WI38 (cell line): ENCODE measurements at regions not wholly inside any gene's neighbourhood (a gene's known extent, or its start where the extent isn't known, plus 50 kb on each side); places are given as distances from the start of the nearest gene placed in this dataset.

Experiments
- H3K4me3 ChIP-seq: 2 replicates; pipeline ENCODE4 v1.5.1; 2011; ENCODE audit warnings: low read depth, mild to moderate bottlenecking, control low read depth, low read length
- TF ChIP-seq, protein P1 (sequence below): IDR thresholded peaks from 2 replicates; pipeline ENCODE4 v1.5.1; 2012; ENCODE audit warnings: low read depth, mild to moderate bottlenecking, control low read depth, low read length

DNA sequence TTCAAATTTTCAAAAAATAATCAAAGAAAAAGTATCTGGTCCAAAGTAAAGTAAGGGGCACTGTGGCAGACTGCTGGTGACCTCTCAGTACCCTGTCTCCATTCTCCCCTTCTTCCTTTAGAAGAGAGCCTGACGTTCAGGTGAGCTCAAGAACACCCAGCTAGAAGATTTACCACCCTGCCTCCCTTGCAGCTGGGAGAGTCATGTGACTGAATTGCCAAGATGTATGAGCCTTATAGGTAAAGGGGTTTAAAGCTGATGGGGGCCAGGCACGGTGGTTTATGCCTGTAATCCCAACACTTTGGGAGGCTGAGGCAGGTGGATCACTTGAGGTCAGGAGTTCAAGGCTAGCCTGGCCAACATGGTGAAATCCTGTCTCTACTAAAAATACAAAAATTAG, 86.3 kb upstream of the NANOS1 start:
- TF ChIP-seq, protein P1, sequence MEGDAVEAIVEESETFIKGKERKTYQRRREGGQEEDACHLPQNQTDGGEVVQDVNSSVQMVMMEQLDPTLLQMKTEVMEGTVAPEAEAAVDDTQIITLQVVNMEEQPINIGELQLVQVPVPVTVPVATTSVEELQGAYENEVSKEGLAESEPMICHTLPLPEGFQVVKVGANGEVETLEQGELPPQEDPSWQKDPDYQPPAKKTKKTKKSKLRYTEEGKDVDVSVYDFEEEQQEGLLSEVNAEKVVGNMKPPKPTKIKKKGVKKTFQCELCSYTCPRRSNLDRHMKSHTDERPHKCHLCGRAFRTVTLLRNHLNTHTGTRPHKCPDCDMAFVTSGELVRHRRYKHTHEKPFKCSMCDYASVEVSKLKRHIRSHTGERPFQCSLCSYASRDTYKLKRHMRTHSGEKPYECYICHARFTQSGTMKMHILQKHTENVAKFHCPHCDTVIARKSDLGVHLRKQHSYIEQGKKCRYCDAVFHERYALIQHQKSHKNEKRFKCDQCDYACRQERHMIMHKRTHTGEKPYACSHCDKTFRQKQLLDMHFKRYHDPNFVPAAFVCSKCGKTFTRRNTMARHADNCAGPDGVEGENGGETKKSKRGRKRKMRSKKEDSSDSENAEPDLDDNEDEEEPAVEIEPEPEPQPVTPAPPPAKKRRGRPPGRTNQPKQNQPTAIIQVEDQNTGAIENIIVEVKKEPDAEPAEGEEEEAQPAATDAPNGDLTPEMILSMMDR = no peak

DNA sequence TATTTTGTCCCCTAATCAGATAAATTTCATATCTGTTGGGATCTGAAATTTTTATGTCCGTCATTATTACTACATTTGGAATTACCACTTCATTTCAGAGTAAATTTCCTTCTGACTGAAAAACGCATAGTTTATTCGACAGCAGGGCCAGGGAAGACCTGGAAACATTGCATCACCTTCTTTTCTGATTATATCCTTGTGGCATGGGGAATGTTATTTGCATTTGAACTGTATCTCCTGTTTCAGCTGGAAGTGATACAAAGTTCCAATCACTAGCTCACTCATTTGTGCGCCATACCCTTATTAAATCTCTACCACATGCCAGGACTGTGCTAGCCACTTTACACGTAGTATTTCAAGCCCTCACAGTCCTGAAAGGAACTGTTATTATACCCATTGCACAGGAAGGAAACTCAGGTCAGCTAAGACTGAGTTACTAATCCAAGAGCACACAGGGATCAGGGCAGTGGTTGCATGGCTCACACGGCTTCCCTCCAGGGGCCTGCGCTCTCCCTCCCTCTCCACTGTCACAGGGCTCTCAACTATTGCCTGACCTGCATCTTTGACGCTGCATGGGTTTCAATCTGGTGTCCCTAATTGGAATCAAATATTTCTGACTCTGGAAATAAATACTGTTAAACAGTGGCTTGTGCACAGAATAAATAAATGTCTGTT, 84.4 kb upstream of the NANOS1 start:
- TF ChIP-seq, protein P1 = no peak

More for the DNA sequence above, 86.3 kb upstream of the NANOS1 start:
- H3K4me3 ChIP-seq = no peak overlapping the region

DNA sequence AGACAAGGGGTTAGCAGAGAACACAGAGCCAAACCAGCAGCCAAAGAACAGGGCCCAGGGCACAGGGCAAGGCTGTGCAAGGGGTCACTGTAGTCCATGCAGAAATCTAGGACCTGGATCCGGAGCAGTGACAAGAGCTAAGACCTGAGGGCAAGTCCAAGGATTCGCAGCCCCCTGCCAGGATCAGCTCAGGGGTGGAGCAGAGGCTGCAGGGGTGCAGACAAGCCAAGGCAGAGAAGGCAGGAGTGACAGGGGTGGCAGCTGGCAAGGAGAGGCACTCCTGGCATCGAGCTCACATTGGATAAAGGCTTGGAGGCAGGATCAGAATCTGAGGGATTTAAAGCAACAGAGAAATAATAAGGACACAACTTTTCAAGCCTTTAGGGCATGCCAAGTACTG, 80.7 kb upstream of the NANOS1 start:
- TF ChIP-seq, protein P1 = no peak
- H3K4me3 ChIP-seq = no peak overlapping the region

More for the DNA sequence above, 84.4 kb upstream of the NANOS1 start:
- H3K4me3 ChIP-seq = no peak overlapping the region

DNA sequence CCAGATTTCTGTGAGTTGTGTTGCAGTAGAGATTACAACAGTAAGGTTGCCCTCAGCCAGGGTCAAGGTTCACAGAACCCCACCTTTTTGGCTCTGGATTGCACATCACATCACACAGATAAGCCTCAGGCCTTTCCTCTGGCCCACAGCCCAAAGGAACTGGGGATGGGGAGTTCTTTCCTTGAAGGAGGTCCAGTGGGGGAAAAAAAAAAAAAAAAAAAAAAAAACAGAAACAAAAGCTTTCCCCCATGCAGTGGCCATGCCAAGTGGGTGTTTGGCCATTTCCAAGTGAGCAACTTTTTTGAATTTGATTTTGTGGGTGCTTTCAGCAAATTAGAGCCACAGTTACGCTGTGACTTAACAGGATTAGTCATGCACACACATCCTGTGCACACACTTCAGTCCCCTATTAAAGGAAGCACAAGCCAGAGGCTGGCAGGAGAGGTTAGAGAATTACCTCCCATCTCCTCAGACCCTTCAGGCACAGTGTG, 79.3 kb upstream of the NANOS1 start:
- TF ChIP-seq, protein P1 = no peak
- no peak overlapping the region for H3K4me3 ChIP-seq

DNA sequence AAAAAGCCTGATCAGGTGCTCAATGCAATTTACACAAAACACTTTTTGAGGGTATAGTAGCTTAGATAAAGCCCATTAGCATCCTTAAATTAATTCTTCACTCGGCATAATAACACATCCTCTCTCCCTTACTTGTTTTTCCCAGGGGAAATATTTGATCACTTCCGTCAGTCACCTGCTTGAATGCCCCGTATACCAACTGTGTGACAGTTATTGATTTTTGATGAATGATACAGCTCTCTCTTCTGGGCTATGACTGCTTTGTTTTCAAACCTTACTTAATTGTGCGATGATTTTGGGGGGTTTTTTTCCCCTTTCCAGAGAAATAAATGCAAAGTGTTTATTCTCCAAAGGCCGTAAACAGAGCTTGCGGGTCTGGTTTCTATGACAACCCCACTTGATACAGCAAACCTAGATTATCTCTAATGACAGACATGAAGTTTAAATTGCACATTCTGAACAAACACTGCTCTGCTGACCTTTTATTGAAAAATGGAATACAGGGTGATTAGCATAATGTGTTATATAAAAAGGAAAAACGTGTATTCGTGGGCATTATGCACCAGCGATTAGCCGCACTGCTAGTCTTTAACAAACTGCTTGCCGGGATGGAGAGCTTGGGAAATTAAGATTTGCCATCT, 78.4 kb upstream of the NANOS1 start:
- TF ChIP-seq, protein P1 = no peak
- no peak overlapping the region for H3K4me3 ChIP-seq

DNA sequence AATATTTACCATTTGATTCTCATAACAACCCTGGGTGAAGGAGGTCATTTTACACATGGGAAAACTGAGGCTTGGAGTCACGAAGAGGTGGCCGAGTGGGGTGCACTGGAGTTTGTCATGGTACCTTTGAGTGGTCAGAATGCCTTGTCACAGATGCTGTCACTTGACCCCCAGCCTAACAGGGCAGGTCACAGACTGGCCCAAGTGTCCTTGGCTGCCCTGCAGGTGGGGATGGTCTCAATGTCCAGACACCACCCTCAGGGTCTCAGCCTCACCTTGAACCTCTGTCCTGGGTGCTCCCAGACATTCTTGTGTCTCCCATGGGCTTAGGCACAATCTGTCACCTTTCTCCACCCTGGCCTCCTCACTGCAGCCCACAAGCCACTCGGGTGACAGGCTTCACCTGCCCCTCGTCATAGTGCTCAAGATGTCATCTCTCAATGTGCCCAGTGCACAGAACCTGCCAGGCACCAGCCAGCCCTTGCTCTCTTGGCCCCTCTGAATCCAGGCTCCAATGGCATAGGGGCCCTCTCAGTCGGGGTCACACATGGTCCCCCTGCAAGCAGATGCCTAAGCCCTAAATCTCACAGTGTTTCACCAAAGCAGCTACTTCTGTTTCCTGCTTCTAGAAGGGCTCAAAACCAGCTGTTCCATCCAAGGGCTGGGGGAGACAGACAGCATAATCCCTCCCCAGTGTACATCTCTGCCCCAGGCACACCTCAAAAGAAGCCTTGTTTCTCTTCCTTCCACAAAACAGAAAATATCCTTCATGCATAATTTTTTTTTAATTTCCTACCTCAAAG, 76.8 kb upstream of the NANOS1 start:
- TF ChIP-seq, protein P1 = no peak

More for the DNA sequence above, 76.8 kb upstream of the NANOS1 start:
- no peak overlapping the region for H3K4me3 ChIP-seq
